NOMO-1 (cell line): ENCODE measurements at regions not wholly inside any gene's neighbourhood (a gene's known extent, or its start where the extent isn't known, plus 50 kb on each side); places are given as distances from the start of the nearest gene placed in this dataset.

Experiments
- DNase-seq, 2 experiments: peaks; one replicate each; lab custom pipeline; 2025; ENCODE audit not compliant: unreplicated experiment in 2 of 2; lab: John Stamatoyannopoulos, UW

DNA sequence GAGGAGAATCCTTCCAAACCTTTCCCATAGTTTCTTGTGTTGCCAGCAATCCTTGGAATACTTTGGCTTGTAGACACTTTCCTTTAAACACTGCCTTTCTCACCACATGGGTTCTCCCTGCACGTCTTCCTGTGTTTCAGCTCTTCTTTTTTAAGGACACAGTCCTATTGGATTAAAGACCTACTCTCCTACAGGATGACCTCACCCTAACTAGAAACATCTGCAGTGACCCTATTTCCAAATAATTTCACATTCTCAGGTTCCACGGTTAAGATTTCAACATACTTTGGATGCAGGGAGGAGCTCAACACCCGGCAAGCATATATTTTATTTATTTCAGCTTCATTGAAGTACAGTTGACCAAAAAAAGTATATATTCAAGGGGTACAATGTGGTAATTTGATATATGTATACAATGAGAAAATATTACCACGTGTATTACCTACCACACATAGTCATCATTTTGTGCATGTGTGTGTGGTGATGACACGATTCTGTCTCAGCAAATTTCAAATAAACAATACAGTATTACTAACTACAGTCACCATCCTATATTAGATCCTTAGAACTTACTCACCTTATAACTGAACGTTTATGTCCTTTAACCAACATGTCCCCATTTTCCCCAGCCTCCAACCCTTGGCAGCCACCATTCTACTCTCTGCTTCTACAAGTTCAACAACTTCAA, 745.0 kb downstream of the CBLN2 start:
- DNase-seq: no peak

GRCh38 chr18:71797554-71797953, 746.6 kb downstream of the CBLN2 start:
- DNase-seq: no peak

DNA sequence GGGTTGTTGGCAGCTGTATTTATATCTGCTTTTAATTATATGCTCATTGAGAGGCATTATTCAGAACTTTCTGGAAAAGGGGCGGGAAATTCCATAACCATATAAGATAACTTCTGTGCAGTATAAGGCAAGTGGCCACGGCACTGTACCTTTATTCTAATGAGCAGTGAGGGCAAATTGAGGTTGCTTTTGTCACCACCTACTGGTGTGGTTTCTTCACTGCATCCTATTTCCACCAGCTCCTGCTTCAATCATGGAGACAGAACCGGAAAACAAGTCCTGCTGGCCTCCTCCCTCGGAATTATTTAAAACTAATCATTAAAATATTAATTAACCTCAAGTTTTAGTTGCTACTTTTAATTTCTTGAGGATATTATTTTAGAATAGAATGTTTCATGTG, 759.4 kb downstream of the CBLN2 start:
- DNase-seq: no peak

GRCh38 chr18:71760541-71760940, 783.6 kb downstream of the CBLN2 start:
- DNase-seq: no peak

DNA sequence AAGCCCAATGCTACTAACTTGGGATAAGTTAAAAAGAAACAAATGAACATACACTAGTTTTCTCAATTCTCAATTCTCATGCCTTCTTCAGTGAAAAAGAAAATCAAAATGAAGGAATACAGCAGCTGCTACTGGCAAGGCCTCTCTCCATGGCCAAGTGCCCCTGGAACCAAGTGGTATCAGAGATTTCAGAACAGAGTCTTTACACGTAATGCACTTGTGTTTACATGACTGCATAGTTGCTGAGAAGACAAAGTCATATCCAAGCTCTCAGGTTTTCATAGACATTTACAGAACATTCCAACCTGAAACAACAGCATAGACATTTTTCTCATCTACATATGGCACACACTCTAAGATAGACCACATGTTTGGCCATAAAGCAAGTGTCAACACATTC, 789.9 kb downstream of the CBLN2 start:
- no peak for DNase-seq

DNA sequence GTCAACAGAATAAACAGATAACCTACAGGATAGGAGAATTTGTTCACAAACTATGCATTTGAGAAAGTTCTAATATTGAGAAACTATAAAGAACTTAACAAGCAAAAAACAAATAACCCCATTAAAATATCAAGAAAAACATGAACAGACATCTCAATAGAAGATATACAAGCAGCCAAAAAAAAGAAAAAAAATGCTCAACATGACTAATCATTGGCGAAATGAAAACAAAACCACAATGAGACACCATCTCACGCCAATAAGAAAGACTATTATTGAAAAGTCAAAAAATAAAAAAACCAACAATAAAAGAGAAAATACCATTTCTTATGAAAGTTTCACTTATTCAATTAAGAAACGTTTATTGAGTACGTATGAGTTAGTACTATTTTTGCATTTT, 800.5 kb downstream of the CBLN2 start:
- DNase-seq: no peak

DNA sequence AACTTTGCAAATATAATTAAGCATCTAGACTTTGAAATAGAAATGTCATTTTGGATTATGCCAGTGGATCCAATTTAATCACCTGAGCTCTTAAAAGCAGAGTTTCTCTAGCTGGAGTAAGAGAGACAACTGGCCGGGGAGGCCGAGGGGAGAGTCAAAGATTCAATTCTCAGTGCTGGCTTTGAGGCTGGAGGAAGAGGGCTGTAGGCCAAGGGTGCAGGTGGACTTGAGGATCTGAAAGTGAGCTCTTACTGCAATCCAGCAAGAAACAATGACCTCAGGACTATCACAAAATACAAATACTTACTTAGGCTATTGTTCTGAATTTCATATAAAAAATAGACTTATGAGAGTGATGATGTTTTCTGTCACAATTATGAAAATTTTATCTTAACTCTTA, 814.5 kb downstream of the CBLN2 start:
- DNase-seq: no peak

DNA sequence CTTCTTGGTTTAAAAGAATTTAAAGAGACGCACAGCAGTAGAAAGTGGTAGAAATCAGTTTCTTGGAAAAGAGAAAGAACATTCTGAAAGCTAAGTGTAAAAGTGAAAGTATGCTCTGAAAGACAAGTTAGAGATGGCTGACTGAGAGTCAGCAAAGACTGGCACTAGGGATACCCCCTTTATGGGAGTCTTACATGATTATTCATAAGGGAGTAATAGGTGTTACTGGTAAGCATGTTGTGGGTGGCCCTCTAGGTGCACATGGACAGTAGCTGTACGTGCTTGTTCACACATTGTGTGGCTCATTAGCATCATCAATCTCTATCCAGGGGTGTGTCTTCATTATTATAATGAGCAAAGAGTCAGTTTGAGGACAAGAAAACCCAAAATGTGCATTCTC, 816.2 kb downstream of the CBLN2 start:
- DNase-seq: no peak

DNA sequence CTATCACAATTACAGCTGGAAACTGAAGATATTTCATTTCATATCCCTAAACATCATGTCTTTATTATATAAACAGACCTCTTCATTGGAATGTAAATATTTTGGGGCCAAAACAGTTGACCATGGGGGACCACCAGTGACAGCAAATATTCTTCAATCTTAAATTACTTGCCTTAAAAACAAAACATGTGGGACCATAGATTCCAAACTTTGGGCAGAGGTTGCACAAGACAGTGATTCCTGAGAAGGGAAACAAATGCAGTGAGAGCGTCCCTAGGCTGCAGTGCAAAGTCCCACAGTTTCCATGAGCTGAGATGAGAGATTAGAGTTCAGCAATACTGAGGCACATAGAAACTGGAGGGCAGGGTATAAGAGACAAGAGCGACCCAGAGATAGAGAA, 818.9 kb downstream of the CBLN2 start:
- DNase-seq: no peak

DNA sequence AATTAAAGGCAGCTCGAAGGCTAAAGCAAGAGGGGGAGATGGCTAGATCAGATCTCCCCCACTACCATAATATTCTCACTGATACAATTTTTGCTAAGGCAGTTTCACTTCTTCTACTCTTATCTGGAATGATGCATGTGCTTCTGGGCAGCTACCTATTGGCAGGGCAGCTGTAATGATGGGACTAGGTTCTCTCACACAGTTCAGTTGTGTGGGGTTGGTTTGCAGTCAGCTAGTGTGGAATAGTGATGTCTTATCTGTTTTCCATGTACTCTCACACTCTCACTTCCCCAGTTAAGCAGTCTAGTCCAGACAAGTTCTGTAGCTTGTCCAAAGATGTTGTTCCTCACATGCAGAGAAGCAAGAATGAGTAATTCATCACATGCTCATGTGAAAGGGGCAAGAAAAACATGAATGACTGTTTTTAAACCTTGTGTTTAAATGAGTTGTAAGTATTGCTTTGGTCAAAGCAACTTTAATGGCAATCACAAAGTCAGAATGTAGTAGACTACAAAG, 836.1 kb downstream of the CBLN2 start:
- DNase-seq: no peak

- DNase-seq: no peak
These were observed 836.7 kb downstream of the CBLN2 start for GRCh38 chr18:71707400-71707799.

DNA sequence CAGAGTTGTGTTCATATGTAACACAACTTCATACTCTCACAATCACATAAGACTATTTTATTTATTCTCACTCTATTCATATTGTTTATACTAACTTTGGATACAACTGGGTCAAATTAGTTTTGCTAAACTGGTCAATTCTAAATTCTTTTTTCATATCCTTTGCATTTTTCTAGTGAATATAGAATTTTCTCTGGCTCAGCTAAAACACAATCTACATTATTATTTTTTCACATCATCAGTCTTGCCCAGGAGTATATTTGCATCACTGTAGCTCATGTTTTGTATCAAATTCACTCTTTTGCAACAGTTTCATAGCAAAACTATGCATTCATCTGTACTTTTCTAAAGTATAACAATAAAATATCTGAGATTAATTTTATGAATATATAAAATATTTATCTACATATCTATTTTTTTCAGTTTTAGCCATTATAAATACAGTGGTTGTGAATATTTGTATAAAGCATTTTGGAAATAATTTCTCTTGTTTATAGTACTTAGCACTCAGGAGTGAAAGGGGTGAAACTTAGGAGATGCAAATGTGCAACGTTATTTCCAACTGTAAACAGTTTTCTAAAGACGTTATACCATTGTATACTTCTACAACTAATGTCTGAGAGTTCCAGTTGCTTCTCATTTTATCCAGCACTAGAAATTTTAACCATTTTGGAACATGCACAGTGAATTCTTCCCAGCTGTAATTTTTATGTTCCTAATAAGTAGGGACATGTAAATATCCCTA, 854.6 kb downstream of the CBLN2 start:
- no peak for DNase-seq

- DNase-seq: no peak
These were observed 861.6 kb downstream of the CBLN2 start for GRCh38 chr18:71682591-71682990.

GRCh38 chr18:71678144-71678543, 866.0 kb downstream of the CBLN2 start:
- DNase-seq: no peak

GRCh38 chr18:71673954-71674353, 870.2 kb downstream of the CBLN2 start:
- no peak for DNase-seq

- DNase-seq: no peak
These were observed 870.6 kb downstream of the CBLN2 start for GRCh38 chr18:71673498-71673897.

GRCh38 chr18:71666481-71666880, 877.7 kb downstream of the CBLN2 start:
- DNase-seq: no peak

DNA sequence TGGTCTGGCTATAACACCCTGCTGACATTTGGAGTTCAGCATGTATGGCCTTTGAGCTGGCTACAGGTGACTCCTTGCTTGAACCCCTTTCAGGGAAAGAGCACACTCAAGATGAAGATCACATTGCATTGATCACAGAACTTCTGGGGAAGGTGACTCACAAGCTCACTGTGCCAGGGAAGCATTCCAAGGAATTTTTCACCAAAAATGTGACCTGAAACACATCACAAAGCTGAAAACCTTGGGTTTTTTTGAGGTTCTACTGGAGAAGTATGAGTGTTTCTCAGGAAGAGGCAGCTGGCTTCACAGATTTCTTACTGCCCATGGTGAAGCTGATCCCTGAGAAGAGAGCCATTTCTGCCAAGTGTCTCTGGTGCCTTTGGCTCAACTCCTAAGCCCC, 879.0 kb downstream of the CBLN2 start:
- DNase-seq: no peak

DNA sequence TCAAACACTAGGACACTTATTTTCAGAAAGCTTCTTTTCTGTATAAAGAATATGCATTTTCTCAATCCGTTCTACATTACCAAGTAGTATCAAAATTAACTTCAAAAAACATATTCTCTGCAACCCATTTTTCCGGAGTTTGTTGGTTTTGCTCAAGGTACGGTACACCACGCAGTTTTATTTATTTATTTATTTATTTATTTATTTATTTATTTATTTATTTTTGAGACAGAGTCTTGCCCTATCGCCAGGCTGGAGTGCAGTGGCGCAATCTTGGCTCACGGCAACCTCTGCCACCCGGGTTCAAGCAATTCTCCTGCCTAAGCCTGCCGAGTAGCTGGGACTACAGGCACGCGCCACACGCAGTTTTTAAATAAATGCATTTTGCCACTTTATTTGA, 900.3 kb downstream of the CBLN2 start:
- DNase-seq: no peak

DNA sequence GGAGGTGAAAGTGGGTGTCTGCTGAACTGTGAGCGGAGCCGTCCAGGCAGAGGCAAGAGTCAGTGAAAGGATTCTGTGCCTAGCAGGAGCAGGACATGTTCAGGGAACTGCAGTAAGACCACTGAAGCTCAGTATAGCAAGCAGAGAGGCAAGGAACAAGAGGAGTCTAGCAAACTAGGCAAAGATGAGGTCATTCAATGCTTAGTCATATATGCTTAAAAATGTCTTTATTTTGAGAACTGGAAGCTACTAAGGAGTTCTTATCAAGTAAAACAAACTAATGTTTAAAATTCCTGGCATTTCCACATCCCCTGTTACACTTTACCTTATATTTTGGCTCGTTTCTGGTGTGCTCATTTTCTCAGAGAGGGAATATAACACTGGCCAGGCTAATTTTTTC, 913.4 kb downstream of the CBLN2 start:
- no peak for DNase-seq

GRCh38 chr18:71625556-71626090, 918.5 kb downstream of the CBLN2 start:
- DNase-seq: no peak

DNA sequence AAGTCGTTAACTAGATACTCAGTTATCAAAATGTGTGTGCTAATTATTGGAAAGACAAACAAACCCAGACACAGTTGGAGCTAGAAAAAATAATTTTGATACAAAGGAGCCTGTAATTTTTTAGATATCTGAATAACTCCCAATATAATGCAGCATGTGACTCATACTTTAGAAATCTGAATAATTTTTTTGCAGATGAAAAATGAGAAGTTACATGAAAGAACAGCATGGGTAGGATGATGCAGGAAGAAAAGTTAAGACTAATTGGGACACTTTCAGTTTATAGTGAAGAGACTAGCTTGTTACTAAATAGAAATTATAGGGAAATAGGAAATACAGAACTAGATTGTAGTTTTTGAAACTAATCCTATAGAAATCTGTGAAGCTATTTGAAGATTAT, 945.8 kb downstream of the CBLN2 start:
- DNase-seq: no peak
